ENCODE measurements at regions not wholly inside any gene's neighbourhood (a gene's known extent, or its start where the extent isn't known, plus 50 kb on each side); places are given as distances from the start of the nearest gene placed in this dataset.

- Histone ChIP-seq H3K36me3 (ENCODE audit: insufficient read depth, low read length) (no peaks in the 10 kb centered on the region), H3K27ac (ENCODE audit: low read length) (no peak overlapping the region), H3K4me2 (ENCODE audit: low read length) (no peak overlapping the region), H3K9ac (ENCODE audit: low read length) (no peak overlapping the region), H3F3A (ENCODE audit: insufficient read depth, low read length, poor library complexity, severe bottlenecking) (no peaks in the 10 kb centered on the region), H4K20me1 (ENCODE audit: insufficient read depth) (no peaks in the 10 kb centered on the region), H3K4me3 (ENCODE audit: low read length) (no peak overlapping the region), H3K79me2 (replicated peaks; ENCODE audit: insufficient read depth, low read length) (no peaks in the 10 kb centered on the region), H2AFZ (ENCODE audit: low read depth, low read length) (no peak overlapping the region), H3K27me3 (ENCODE audit: insufficient read depth, low read depth, low read length) (no peaks in the 10 kb centered on the region), H3K9me2 (ENCODE audit: insufficient read depth, low read length) (no peaks in the 10 kb centered on the region), H3K9me3 (ENCODE audit: low read length) (no peaks in the 10 kb centered on the region)
- TF ChIP-seq MXI1 (conservative IDR thresholded peaks at IDR 0.05; ENCODE audit: poor library complexity, severe bottlenecking) = no peak
- TF ChIP-seq EZH2 (IDR thresholded peaks at IDR 0.05; ENCODE audit: borderline replicate concordance, insufficient read depth, low read length, poor library complexity, severe bottlenecking) = no peak
- TF ChIP-seq, protein P1, sequence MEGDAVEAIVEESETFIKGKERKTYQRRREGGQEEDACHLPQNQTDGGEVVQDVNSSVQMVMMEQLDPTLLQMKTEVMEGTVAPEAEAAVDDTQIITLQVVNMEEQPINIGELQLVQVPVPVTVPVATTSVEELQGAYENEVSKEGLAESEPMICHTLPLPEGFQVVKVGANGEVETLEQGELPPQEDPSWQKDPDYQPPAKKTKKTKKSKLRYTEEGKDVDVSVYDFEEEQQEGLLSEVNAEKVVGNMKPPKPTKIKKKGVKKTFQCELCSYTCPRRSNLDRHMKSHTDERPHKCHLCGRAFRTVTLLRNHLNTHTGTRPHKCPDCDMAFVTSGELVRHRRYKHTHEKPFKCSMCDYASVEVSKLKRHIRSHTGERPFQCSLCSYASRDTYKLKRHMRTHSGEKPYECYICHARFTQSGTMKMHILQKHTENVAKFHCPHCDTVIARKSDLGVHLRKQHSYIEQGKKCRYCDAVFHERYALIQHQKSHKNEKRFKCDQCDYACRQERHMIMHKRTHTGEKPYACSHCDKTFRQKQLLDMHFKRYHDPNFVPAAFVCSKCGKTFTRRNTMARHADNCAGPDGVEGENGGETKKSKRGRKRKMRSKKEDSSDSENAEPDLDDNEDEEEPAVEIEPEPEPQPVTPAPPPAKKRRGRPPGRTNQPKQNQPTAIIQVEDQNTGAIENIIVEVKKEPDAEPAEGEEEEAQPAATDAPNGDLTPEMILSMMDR (IDR thresholded peaks at IDR 0.05; ENCODE audit: poor library complexity, severe bottlenecking) = no peak
- no peak for TF ChIP-seq TAF1 (IDR thresholded peaks at IDR 0.05; ENCODE audit: low read depth)
- no peak for TF ChIP-seq REST (IDR thresholded peaks at IDR 0.05; ENCODE audit: borderline replicate concordance)
- TF ChIP-seq POLR2AphosphoS5 (IDR thresholded peaks at IDR 0.05) = no peak
- TF ChIP-seq SMC3 (conservative IDR thresholded peaks at IDR 0.05; ENCODE audit: poor library complexity) = no peak
- no peak for TF ChIP-seq RAD21 (conservative IDR thresholded peaks at IDR 0.05)
- no peak for TF ChIP-seq EP300 (conservative IDR thresholded peaks at IDR 0.05; ENCODE audit: poor library complexity, severe bottlenecking)
These were observed 102.7 kb upstream of the MVB12B start for GRCh38 chr9:126223798-126224531.

DNA sequence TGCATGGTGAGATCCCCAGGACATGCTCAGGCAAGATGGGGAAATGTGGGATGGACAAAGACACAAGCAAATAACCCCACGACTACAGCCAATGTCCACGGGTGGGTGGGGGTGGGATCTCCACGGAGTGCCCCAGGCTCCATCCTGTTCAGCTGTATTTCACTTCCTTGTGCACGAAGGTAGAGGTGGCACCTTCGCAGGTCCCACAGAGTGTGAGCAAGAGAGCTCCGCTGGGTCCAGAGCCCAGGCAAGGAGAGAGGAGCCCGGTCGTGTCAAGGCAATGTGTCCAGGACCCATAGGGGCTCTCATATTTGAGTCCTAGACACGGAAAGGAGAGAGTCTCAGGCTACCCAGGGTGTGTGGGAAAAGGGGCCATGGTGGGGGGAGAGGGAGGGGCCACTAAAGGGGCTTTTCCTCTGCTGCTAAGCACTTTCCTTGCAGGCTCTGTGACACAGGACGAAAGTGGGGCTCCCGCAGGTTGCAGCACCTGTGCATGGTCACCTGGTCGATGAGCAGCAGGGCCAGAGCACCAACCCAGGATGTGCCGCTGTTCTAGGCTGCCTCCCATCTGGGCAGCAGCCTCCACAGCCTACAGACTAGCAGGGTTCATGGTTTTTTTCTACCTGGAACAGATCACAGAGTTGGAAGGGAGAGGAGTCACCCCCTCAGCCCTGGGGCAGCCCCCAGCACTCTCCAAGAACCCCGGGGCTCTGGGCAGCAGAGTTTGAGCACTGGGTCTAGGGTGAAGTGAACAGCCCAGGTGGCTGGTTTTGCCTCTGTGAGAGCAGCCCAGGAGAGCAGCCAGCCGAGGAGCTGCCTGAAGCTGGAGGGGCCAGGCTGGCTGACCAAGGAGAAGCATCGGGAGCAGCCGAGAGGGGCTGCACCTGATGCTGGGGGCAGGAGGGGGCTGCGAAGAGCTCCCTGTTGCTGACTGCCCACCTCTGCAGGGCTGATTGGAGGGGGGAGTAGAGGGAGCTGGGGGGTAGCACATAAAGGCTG is 100.7 kb upstream of the MVB12B start:
- no peak overlapping the region for H3K4me3 ChIP-seq (ENCODE audit: low read length)
- no peaks in the 10 kb centered on the region for H3F3A ChIP-seq (ENCODE audit: insufficient read depth, low read length, poor library complexity, severe bottlenecking)
- H3K9me2 ChIP-seq (ENCODE audit: insufficient read depth, low read length) = no peaks in the 10 kb centered on the region
- H3K36me3 ChIP-seq (ENCODE audit: insufficient read depth, low read length) = no peaks in the 10 kb centered on the region
- TF ChIP-seq TAF1 (IDR thresholded peaks at IDR 0.05; ENCODE audit: low read depth) = no peak
- TF ChIP-seq EP300 (conservative IDR thresholded peaks at IDR 0.05; ENCODE audit: poor library complexity, severe bottlenecking) = no peak
- TF ChIP-seq EZH2 (IDR thresholded peaks at IDR 0.05; ENCODE audit: borderline replicate concordance, insufficient read depth, low read length, poor library complexity, severe bottlenecking) = no peak
- TF ChIP-seq MXI1 (conservative IDR thresholded peaks at IDR 0.05; ENCODE audit: poor library complexity, severe bottlenecking) = no peak
- TF ChIP-seq REST (IDR thresholded peaks at IDR 0.05; ENCODE audit: borderline replicate concordance) = no peak
- TF ChIP-seq SMC3 (conservative IDR thresholded peaks at IDR 0.05; ENCODE audit: poor library complexity) = no peak
- no peak for TF ChIP-seq POLR2AphosphoS5 (IDR thresholded peaks at IDR 0.05)
- TF ChIP-seq RAD21 (conservative IDR thresholded peaks at IDR 0.05) = no peak
- TF ChIP-seq, protein P1 (IDR thresholded peaks at IDR 0.05; ENCODE audit: poor library complexity, severe bottlenecking) = no peak
- no peak overlapping the region for H2AFZ ChIP-seq (ENCODE audit: low read depth, low read length)
- H3K79me2 ChIP-seq (replicated peaks; ENCODE audit: insufficient read depth, low read length) = no peaks in the 10 kb centered on the region
- H4K20me1 ChIP-seq (ENCODE audit: insufficient read depth) = no peaks in the 10 kb centered on the region
- no peaks in the 10 kb centered on the region for H3K27me3 ChIP-seq (ENCODE audit: insufficient read depth, low read depth, low read length)
- no peak overlapping the region for H3K27ac ChIP-seq (ENCODE audit: low read length)
- H3K4me2 ChIP-seq (ENCODE audit: low read length) = no peak overlapping the region
- H3K9me3 ChIP-seq (ENCODE audit: low read length) = no peaks in the 10 kb centered on the region
- H3K9ac ChIP-seq (ENCODE audit: low read length) = no peak overlapping the region
